NT2/D1 (cell line): ENCODE measurements at regions not wholly inside any gene's neighbourhood (a gene's known extent, or its start where the extent isn't known, plus 50 kb on each side); places are given as distances from the start of the nearest gene placed in this dataset.

ENCODE experiments used
- YY1 ChIP-seq: IDR thresholded peaks from 2 replicates; pipeline ENCODE4 v1.6.1; 2011; ENCODE audit not compliant: insufficient read length, insufficient read depth
- ZNF274 ChIP-seq: IDR thresholded peaks from 2 replicates; pipeline ENCODE4 v1.6.1; 2011; ENCODE audit warnings: mild to moderate bottlenecking, low read depth, low read length

GRCh38 chr17:77485089-77485833 lies 344.5 kb downstream of the SEC14L1 start:
- no peak for TF ChIP-seq YY1
- no peak for TF ChIP-seq ZNF274
